PC-3 (cell line): ENCODE measurements at regions not wholly inside any gene's neighbourhood (a gene's known extent, or its start where the extent isn't known, plus 50 kb on each side); places are given as distances from the start of the nearest gene placed in this dataset.

Experiments used
- ATAC-seq: fragments of 200-7000 bp; cut with Tn5 transposase; 2 replicates; pipeline ENCODE4 v1.9.1; 2020; ENCODE audit warnings: mild to moderate bottlenecking, moderate library complexity
- BruUV-seq: library from RNA; stranded (reverse); fragments of 400-500 nt; replicated peaks from 2 replicates; lab custom pipeline; 2021; lab: Mats Ljungman, UMichigan
- CTCF ChIA-PET: fragments of 300-600 bp; sonication (Branson Sonifier 250); formaldehyde crosslinking; loops from one replicate; lab custom pipeline; 2022; ENCODE audit warnings: antibody characterized with exemption; lab: Charles Lee
- POLR2A ChIA-PET: fragments of 300-600 bp; sonication (Branson Sonifier 250); formaldehyde crosslinking; loops from one replicate; lab custom pipeline; 2022; ENCODE audit warnings: antibody characterized with exemption; ENCODE audit not compliant: unreplicated experiment; lab: Charles Lee
- DNase-seq: peaks from one replicate; pipeline ENCODE4 v3.0.0-alpha.2; 2015
- H2AFZ ChIP-seq: fragments of 300-600 bp; sonication (generic); 2 replicates; pipeline ENCODE4 v1.6.0; 2016; ENCODE audit warnings: antibody characterized with exemption, low read length
- H3F3A ChIP-seq: fragments of 300-600 bp; sonication (generic); one replicate; pipeline ENCODE4 v1.6.0; 2017; ENCODE audit warnings: antibody characterized with exemption, low read length, control low read depth, mild to moderate bottlenecking; ENCODE audit not compliant: unreplicated experiment
- H3K27ac ChIP-seq: fragments of 300-600 bp; sonication (generic); 2 replicates; pipeline ENCODE4 v1.5.1; 2016; ENCODE audit warnings: mild to moderate bottlenecking, low read length
- H3K27me3 ChIP-seq: fragments of 300-600 bp; sonication (generic); 2 replicates; pipeline ENCODE4 v1.6.1; 2016; ENCODE audit warnings: low read length, mixed read lengths
- H3K36me3 ChIP-seq: fragments of 300-600 bp; sonication (generic); 2 replicates; pipeline ENCODE4 v1.6.1; 2016; ENCODE audit warnings: low read depth, mixed run types, low read length, mixed read lengths
- H3K4me1 ChIP-seq: fragments of 300-600 bp; sonication (generic); 2 replicates; pipeline ENCODE4 v1.5.1; 2016; ENCODE audit warnings: low read length; ENCODE audit not compliant: insufficient read depth
- H3K4me2 ChIP-seq: fragments of 300-600 bp; sonication (generic); 2 replicates; pipeline ENCODE4 v1.6.0; 2016; ENCODE audit warnings: low read length
- H3K4me3 ChIP-seq: fragments of 300-600 bp; sonication (generic); 2 replicates; pipeline ENCODE4 v1.5.1; 2016; ENCODE audit warnings: mild to moderate bottlenecking, low read length, mixed read lengths
- H3K79me2 ChIP-seq: fragments of 300-600 bp; sonication (generic); 2 replicates; pipeline ENCODE4 v1.6.1; 2017; ENCODE audit warnings: low read length, mixed read lengths
- H3K9ac ChIP-seq: fragments of 300-600 bp; sonication (generic); 2 replicates; pipeline ENCODE4 v1.6.0; 2016; ENCODE audit warnings: mild to moderate bottlenecking, low read length
- H3K9me2 ChIP-seq: fragments of 300-600 bp; sonication (generic); replicated peaks from 2 replicates; pipeline ENCODE4 v1.6.1; 2016; ENCODE audit warnings: mixed run types, low read length, mixed read lengths
- H3K9me3 ChIP-seq: fragments of 300-600 bp; sonication (generic); 2 replicates; pipeline ENCODE4 v1.6.1; 2016; ENCODE audit warnings: low read length, mixed read lengths
- H4K20me1 ChIP-seq: fragments of 300-600 bp; sonication (generic); 2 replicates; pipeline ENCODE4 v1.6.1; 2016; ENCODE audit warnings: low read length, mixed read lengths
- EZH2 ChIP-seq: fragments of 300-600 bp; sonication (generic); IDR thresholded peaks from one replicate; pipeline ENCODE4 v1.6.1; 2017; ENCODE audit warnings: antibody characterized with exemption, mild to moderate bottlenecking, low read length; ENCODE audit not compliant: unreplicated experiment
- EZH2phosphoT487 ChIP-seq: fragments of 300-600 bp; sonication (generic); IDR thresholded peaks from 2 replicates; pipeline ENCODE4 v1.6.1; 2018; ENCODE audit warnings: mild to moderate bottlenecking, antibody characterized with exemption, low read length, borderline replicate concordance
- intact Hi-C: fragments of 100-400 bp; cut with micrococcal nuclease; formaldehyde crosslinking; loops from 2 replicates; pipeline ENCODE4 v1.9.0; 2023
- TF ChIP-seq, protein P1 (sequence below): fragments of 300-600 bp; sonication (generic); conservative IDR thresholded peaks from 2 replicates; pipeline ENCODE4 v1.5.1; 2017; ENCODE audit warnings: antibody characterized with exemption, low read depth, mild to moderate bottlenecking, low read length

DNA sequence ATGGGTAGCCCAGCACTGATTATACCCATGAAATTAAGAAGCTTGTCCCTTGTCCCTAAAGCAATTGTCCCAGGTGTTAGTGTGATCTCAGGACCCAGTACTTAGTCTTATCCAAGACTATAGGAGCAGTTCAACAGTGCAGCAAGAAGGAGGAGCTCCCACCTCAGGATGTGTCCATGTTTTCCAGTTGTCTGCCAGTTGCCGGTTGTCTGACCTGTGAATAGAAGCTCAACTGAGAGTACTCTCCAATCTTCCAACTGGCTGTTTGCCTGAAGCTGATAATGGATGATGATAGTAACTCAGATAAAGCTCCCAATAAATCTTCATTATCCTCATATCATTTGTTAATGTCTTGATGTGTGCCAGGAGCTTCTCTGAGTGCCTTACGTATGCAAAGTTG, 107.2 kb upstream of the HTR2A start:
- Histone ChIP-seq H2AFZ (no peak overlapping the region), H3K27me3 (no peaks in the 10 kb centered on the region), H3K4me3 (no peak overlapping the region), H3K9ac (no peak overlapping the region), H3K4me2 (no peak overlapping the region), H3K79me2 (no peaks in the 10 kb centered on the region), H3K36me3 (no peaks in the 10 kb centered on the region), H3K9me3 (no peaks in the 10 kb centered on the region), H3K27ac (no peak overlapping the region), H3K4me1 (peaks cover 11% of the 10 kb centered on the region), H3F3A (no peaks in the 10 kb centered on the region), H4K20me1 (no peaks in the 10 kb centered on the region), H3K9me2 (no peaks in the 10 kb centered on the region)
- intact Hi-C loops: loop anchor here (10.0 kb wide), 1 partner anchor 451 kb away; no protein-coding TSS in a partner anchor
- ChIA-PET CTCF (interaction anchor here (0.5 to 1.4 kb wide), 2 partner anchors 110 to 917 kb away, joined by 3 read pairs; no protein-coding TSS in a partner anchor), POLR2A (no interaction called here)
- BruUV-seq: no TSS peak
- no peak for TF ChIP-seq EZH2phosphoT487
- TF ChIP-seq, protein P1, sequence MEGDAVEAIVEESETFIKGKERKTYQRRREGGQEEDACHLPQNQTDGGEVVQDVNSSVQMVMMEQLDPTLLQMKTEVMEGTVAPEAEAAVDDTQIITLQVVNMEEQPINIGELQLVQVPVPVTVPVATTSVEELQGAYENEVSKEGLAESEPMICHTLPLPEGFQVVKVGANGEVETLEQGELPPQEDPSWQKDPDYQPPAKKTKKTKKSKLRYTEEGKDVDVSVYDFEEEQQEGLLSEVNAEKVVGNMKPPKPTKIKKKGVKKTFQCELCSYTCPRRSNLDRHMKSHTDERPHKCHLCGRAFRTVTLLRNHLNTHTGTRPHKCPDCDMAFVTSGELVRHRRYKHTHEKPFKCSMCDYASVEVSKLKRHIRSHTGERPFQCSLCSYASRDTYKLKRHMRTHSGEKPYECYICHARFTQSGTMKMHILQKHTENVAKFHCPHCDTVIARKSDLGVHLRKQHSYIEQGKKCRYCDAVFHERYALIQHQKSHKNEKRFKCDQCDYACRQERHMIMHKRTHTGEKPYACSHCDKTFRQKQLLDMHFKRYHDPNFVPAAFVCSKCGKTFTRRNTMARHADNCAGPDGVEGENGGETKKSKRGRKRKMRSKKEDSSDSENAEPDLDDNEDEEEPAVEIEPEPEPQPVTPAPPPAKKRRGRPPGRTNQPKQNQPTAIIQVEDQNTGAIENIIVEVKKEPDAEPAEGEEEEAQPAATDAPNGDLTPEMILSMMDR: 0 out of 2 replicates have a peak, but pooled peaks have one; percentile 16
- no peak for TF ChIP-seq EZH2
- ATAC-seq (no peak), DNase-seq (peak; percentile 11)

- DNase-seq (peak; percentile 7), ATAC-seq (no peak)
- H3F3A ChIP-seq: no peaks in the 10 kb centered on the region
- ChIA-PET CTCF (no interaction called here), POLR2A (no interaction called here)
- no TSS peak for BruUV-seq
- no peaks in the 10 kb centered on the region for H3K27me3 ChIP-seq
- H3K4me1 ChIP-seq: no peaks in the 10 kb centered on the region
- H3K4me2 ChIP-seq: no peak overlapping the region
- no peak overlapping the region for H3K27ac ChIP-seq
- no peaks in the 10 kb centered on the region for H3K79me2 ChIP-seq
- intact Hi-C loops: loop anchor here (10.0 kb wide), 1 partner anchor 455 kb away; no protein-coding TSS in a partner anchor
- no peaks in the 10 kb centered on the region for H4K20me1 ChIP-seq
- no peak for TF ChIP-seq EZH2phosphoT487
- TF ChIP-seq, protein P1: no peak
- no peak for TF ChIP-seq EZH2
- no peaks in the 10 kb centered on the region for H3K9me3 ChIP-seq
- H3K9me2 ChIP-seq: no peaks in the 10 kb centered on the region
- H3K9ac ChIP-seq: no peak overlapping the region
- no peak overlapping the region for H2AFZ ChIP-seq
- H3K4me3 ChIP-seq: no peak overlapping the region
- no peaks in the 10 kb centered on the region for H3K36me3 ChIP-seq
Measured at GRCh38 chr13:47000165-47000564, 103.3 kb upstream of the HTR2A start.

DNA sequence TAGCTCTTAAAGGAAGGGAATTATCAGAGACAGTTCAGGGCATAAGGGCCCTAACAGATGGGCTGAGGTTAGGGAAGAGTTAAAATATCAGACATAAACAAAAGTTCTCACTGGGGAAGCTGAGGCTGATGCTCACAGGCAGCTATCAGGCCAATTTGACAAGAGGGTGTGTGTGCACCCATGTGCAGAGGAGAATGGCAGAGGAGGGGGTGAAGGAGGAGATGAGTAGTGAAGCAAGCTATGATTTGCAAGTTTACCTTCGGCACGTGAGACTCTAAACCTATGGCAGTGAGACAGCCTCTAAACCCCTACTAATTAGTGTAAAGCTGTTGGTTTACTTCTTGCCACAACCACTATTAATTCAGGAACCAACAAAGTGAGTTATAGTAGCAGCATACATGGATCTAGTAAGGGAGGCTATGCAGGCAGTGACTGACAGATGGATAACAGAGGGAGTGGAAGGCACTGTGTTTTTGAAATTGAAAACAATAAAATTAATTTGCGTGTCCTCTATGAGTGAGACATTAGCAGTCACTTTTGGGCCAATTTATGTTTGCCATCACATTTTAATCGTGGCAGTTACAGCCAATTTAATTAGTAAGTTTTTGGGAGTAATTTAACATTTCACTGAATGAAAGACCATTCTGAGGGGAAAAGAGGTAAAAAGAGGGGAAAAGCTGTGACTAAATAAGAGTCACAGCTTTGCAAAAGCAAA, 99.6 kb upstream of the HTR2A start:
- TF ChIP-seq EZH2phosphoT487 (no peak), EZH2 (no peak)
- TF ChIP-seq, protein P1: no peak
- Histone ChIP-seq H3K27me3 (no peaks in the 10 kb centered on the region), H3F3A (no peaks in the 10 kb centered on the region), H4K20me1 (no peaks in the 10 kb centered on the region), H3K9me2 (no peaks in the 10 kb centered on the region), H2AFZ (no peak overlapping the region), H3K4me3 (no peak overlapping the region), H3K27ac (no peak overlapping the region), H3K9me3 (no peaks in the 10 kb centered on the region), H3K4me2 (no peak overlapping the region), H3K9ac (no peak overlapping the region), H3K4me1 (0 out of 2 replicates have a peak, but pooled peaks cover 4% of the 10 kb centered on the region), H3K79me2 (no peaks in the 10 kb centered on the region), H3K36me3 (no peaks in the 10 kb centered on the region)
- no TSS peak for BruUV-seq
- intact Hi-C loops: no loop called here
- CTCF ChIA-PET: no interaction called here
- DNase-seq (no peak), ATAC-seq (no peak)
- POLR2A ChIA-PET: no interaction called here
